DND-41 (cell line): ENCODE measurements at regions not wholly inside any gene's neighbourhood (a gene's known extent, or its start where the extent isn't known, plus 50 kb on each side); places are given as distances from the start of the nearest gene placed in this dataset.

Experiments used
- ATAC-seq: fragments of 200-7000 bp; cut with Tn5 transposase; 3 replicates; pipeline ENCODE4 v1.9.1; 2021; ENCODE audit warnings: low read depth; ENCODE audit not compliant: insufficient read depth
- DNase-seq: peaks from one replicate; pipeline ENCODE4 v3.0.0-alpha.2; 2020
- H2AFZ ChIP-seq: 2 replicates; pipeline ENCODE4 v1.6.0; 2012; ENCODE audit warnings: low read depth, low read length
- H3K27ac ChIP-seq: 2 replicates; pipeline ENCODE4 v1.5.1; 2012; ENCODE audit warnings: low read length, inconsistent platforms
- H3K27me3 ChIP-seq: fragments of 200-600 bp; sonication (generic); 2 replicates; pipeline ENCODE4 v1.6.0; 2012; ENCODE audit warnings: low read length, mild to moderate bottlenecking, inconsistent platforms; ENCODE audit not compliant: insufficient read depth, poor library complexity
- H3K36me3 ChIP-seq: 2 replicates; pipeline ENCODE4 v1.5.1; 2012; ENCODE audit warnings: low read length, inconsistent platforms; ENCODE audit not compliant: insufficient read depth
- H3K4me1 ChIP-seq: 2 replicates; pipeline ENCODE4 v1.5.1; 2012; ENCODE audit warnings: mild to moderate bottlenecking, low read length; ENCODE audit not compliant: insufficient read depth
- H3K4me2 ChIP-seq: 2 replicates; pipeline ENCODE4 v1.6.0; 2012; ENCODE audit warnings: mild to moderate bottlenecking, moderate library complexity, low read length, inconsistent platforms; ENCODE audit not compliant: insufficient read depth
- H3K4me3 ChIP-seq, 2 experiments: fragments of 200-600 bp in 1 of 2; shearing (Covaris generic) in 1 of 2; 2 replicates each; pipeline ENCODE4 v1.5.1; 2012 to 2016; ENCODE audit warnings: inconsistent platforms in 2 of 2, low read length in 2 of 2, mild to moderate bottlenecking in 2 of 2, low read depth in 1 of 2, moderate library complexity in 1 of 2
- H3K79me2 ChIP-seq: 2 replicates; pipeline ENCODE4 v1.6.0; 2012; ENCODE audit warnings: low read length, inconsistent platforms; ENCODE audit not compliant: insufficient read depth
- H3K9ac ChIP-seq: 2 replicates; pipeline ENCODE4 v1.6.0; 2012; ENCODE audit warnings: low read depth, mild to moderate bottlenecking, inconsistent platforms, low read length, moderate library complexity
- H3K9me3 ChIP-seq: 2 replicates; pipeline ENCODE4 v1.5.1; 2012; ENCODE audit warnings: low read length, moderate library complexity, mild to moderate bottlenecking, inconsistent platforms; ENCODE audit not compliant: insufficient read depth, severe bottlenecking
- H4K20me1 ChIP-seq: 2 replicates; pipeline ENCODE4 v1.6.0; 2012; ENCODE audit warnings: low read length; ENCODE audit not compliant: insufficient read depth
- CTCF ChIP-seq: IDR thresholded peaks from 2 replicates; pipeline ENCODE4 v1.5.1; 2012; ENCODE audit warnings: borderline replicate concordance, low read length, moderate library complexity, mild to moderate bottlenecking; ENCODE audit not compliant: poor library complexity, severe bottlenecking; ENCODE audit errors: extremely low read depth
- EZH2 ChIP-seq: IDR thresholded peaks from 3 replicates; pipeline ENCODE4 v1.6.1; 2012; ENCODE audit warnings: borderline replicate concordance, low read depth, mild to moderate bottlenecking, moderate library complexity, low read length, inconsistent platforms; ENCODE audit not compliant: severe bottlenecking

GRCh38 chr14:94839348-94839747 lies 69.4 kb upstream of the GSC start:
- no peaks in the 10 kb centered on the region for H4K20me1 ChIP-seq
- ATAC-seq, result no peak
- H3K4me2 ChIP-seq, result no peak overlapping the region

GRCh38 chr14:94836849-94837248 lies 66.9 kb upstream of the GSC start:
- Histone ChIP-seq H3K4me1 (no peaks in the 10 kb centered on the region), H3K36me3 (no peaks in the 10 kb centered on the region), H3K9ac (no peak overlapping the region), H2AFZ (no peak overlapping the region), H3K4me2 (no peak overlapping the region), H3K4me3 (no peak overlapping the region), H3K9me3 (no peaks in the 10 kb centered on the region), H3K27ac (no peak overlapping the region), H3K27me3 (no peaks in the 10 kb centered on the region), H4K20me1 (no peaks in the 10 kb centered on the region), H3K79me2 (no peaks in the 10 kb centered on the region)
- no peak for TF ChIP-seq CTCF
- no peak for TF ChIP-seq EZH2
- no peak for DNase-seq
- ATAC-seq, result no peak

More at GRCh38 chr14:94839348-94839747, 69.4 kb upstream of the GSC start:
- H3K4me1 ChIP-seq, result no peaks in the 10 kb centered on the region
- no peak for DNase-seq
- no peak overlapping the region for H3K9ac ChIP-seq
- H3K9me3 ChIP-seq, result no peaks in the 10 kb centered on the region
- no peak overlapping the region for H3K4me3 ChIP-seq
- no peak for TF ChIP-seq EZH2
- TF ChIP-seq CTCF, result no peak
- no peak overlapping the region for H2AFZ ChIP-seq
- H3K79me2 ChIP-seq, result no peaks in the 10 kb centered on the region
- H3K27me3 ChIP-seq, result no peaks in the 10 kb centered on the region
- no peak overlapping the region for H3K27ac ChIP-seq
- H3K36me3 ChIP-seq, result no peaks in the 10 kb centered on the region

DNA sequence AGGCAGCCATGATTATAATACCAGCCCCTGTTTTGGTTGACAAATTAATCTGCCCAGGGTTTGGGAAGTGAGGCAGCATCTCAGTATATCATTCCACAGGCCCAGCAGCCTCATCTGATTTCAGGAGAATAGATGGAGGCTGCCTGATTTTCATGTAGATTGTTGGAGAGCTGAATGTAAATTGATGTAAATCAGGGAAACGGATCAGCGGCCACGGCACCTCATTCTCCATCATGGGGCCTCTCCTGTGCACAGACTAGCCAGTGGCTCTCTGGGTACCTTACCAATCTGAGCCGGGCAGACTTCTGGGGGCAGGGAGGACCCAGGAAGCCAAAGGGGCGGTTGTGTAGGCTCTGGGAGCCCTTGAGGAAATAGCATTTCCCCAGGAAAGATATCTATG lies 63.7 kb upstream of the GSC start:
- Histone ChIP-seq H4K20me1 (no peaks in the 10 kb centered on the region), H3K4me3 (no peak overlapping the region), H3K27me3 (no peaks in the 10 kb centered on the region), H3K4me2 (no peak overlapping the region), H2AFZ (no peak overlapping the region), H3K9me3 (no peaks in the 10 kb centered on the region), H3K79me2 (no peaks in the 10 kb centered on the region), H3K9ac (no peak overlapping the region), H3K36me3 (no peaks in the 10 kb centered on the region), H3K4me1 (no peaks in the 10 kb centered on the region), H3K27ac (no peak overlapping the region)
- DNase-seq, result no peak
- TF ChIP-seq CTCF (no peak), EZH2 (no peak)
- no peak for ATAC-seq

DNA sequence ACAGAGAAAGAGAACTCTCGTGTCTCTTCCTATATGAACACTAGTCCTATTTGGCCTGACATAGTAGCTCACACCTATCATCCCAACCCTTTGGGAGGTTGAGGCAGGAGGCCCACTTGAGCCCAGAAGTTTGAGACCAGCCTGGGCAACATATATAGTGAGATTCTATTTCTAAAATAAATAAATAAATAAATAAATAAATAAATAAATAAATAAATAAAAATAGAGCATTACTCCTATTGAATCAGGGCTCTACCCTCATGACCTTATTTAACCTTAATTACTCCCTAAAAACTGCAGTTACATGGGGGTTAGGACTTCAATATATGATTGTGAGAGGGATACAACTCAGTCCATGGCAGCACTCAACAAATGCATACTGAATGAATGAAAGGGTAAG lies 61.2 kb upstream of the GSC start:
- ATAC-seq (no peak), DNase-seq (no peak)
- no peaks in the 10 kb centered on the region for H3K79me2 ChIP-seq
- H4K20me1 ChIP-seq, result no peaks in the 10 kb centered on the region
- H3K4me3 ChIP-seq, result no peak overlapping the region
- no peak for TF ChIP-seq CTCF
- no peak for TF ChIP-seq EZH2
- H3K4me2 ChIP-seq, result no peak overlapping the region
- no peak overlapping the region for H3K9ac ChIP-seq
- no peak overlapping the region for H3K27ac ChIP-seq
- no peaks in the 10 kb centered on the region for H3K9me3 ChIP-seq
- no peaks in the 10 kb centered on the region for H3K27me3 ChIP-seq
- no peaks in the 10 kb centered on the region for H3K36me3 ChIP-seq
- H3K4me1 ChIP-seq, result no peaks in the 10 kb centered on the region
- H2AFZ ChIP-seq, result no peak overlapping the region
